Pons (tissue), 1 donor: ENCODE measurements at regions not wholly inside any gene's neighbourhood (a gene's known extent, or its start where the extent isn't known, plus 50 kb on each side); places are given as distances from the start of the nearest gene placed in this dataset.
"Not testable (repeated sequence)": the region's sequence is repeated elsewhere in the genome, so short reads cannot be mapped to it uniquely, and the experiment has no call there.

Source experiments
- DNase-seq: peaks from one replicate; pipeline ENCODE4 v3.0.0-alpha.2; 2016; ENCODE audit warnings: low spot score

- DNase-seq, result no peak
Measured at GRCh38 chr4:159829184-159829583, 726.3 kb downstream of the RAPGEF2 start.

GRCh38 chr4:159837071-159837470 is 734.2 kb downstream of the RAPGEF2 start:
- DNase-seq, result peak; percentile 77

GRCh38 chr4:159855731-159856130 is 752.9 kb downstream of the RAPGEF2 start:
- no peak for DNase-seq

DNA sequence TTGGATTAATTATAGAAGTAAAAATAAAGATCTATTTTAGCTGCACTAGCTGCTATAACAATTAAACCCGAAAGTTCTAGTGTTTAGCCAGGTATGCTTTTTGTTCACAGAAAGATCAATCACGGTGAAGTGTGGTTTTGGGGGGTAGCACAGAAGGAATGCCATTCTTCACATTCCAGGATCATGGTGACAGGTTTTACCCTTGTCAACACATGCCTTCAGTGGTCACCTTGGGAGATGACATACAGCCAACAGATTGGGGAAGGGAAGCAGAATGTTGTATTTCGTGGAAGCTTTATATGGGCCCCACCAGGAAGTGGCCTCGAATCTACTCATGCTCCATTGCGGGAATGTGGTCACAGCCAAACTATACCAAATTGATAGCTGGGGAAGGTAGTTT is 753.6 kb downstream of the RAPGEF2 start:
- no peak for DNase-seq

DNA sequence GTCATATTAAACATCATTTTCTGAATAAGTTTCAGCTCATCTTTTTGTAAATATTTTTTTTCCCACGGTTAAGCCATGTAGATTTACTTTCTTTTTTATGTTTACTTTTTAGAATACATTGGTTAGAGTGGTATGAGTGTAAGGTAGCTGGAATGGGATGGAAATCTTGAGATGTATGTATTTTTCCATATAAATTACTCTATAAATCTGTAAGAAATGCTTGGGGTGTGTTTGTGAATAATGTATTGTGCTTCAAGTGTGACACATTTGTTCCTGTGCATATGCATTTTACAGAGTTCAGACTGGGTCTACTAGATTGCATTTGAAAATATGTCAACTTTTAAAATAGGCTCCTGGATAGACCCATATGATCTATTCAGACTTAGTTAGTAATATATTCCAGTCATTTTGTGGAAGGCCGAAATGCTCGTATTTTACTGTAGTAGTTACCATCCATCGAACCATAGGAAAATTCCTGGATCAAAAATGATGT is 756.8 kb downstream of the RAPGEF2 start:
- DNase-seq, result no peak

DNA sequence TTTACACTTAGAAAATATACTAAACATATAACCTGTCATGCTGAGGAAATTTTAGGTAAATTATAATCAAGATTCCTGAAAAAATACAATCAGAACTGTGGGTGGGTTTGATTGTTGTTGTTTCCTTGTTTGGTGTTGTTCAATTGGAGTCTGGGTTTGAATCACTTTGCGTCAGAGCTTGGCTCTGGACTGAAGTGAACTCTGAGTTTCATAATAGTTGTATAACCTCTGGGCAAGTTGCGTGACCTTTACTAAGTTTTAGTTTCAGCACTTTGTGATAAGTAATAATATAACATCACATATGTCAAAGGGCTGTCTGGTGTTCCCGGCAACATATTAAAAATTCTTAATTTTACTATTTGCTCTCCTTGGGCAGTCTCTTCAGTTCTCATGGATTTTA is 758.1 kb downstream of the RAPGEF2 start:
- DNase-seq, result no peak

DNA sequence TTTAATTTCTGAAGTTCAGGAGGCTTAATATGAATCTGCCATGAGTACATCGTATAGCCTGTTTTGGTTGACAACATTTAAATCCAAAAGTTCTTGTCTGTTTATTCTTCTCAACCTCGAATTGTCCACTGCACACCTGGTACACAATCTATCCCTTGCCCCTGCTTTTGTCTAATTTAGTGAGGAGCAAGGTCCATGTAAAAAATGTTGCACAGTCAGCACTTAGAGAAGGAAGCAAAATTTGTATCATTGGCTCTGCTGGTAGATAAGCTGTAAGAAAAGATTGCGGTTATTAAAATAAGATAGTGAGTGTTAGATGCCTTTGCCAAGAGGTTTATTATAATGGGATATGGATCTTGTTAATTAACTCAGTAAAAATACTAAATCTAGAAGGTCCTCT is 761.5 kb downstream of the RAPGEF2 start:
- no peak for DNase-seq

DNA sequence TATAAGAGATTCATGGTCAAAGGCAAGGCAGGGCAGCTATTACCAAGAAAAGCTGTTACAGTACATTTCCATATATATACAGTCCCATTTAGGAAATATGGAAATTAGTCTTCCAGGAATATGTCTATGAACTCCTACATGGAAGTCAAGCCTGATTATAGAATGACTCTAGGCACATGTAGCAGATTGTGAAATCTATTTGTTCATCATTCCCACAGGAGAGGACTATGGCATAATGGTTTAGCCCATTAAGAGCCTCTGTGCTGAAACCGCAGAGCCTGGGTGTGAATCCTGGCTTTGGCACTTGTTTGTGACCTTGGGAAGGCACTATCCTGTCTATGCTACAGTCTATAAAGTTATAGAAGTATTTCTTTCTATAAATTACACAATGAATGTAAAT is 764.8 kb downstream of the RAPGEF2 start:
- no peak for DNase-seq

GRCh38 chr4:159868936-159869335 is 766.1 kb downstream of the RAPGEF2 start:
- DNase-seq, result not testable (repeated sequence)

- DNase-seq, result no peak
Measured at GRCh38 chr4:159871141-159871540, 768.3 kb downstream of the RAPGEF2 start.

DNA sequence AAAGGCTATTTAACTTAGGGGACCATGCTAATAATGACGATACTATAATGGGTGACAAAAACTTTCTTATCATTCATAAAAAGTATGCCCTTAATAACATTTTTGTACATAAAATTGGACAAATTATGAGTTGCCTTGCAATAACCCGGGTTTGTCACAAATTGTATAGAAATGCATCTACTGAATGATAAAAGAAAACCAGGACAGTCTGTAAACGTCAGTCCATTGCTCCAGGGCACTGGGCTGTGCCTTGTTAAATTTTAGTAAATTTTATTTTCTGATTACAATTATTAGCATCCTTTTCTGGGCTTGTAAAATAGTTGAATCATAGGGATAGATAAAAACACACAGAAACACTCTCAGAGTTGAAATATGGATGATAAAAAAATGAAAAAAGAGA is 778.3 kb downstream of the RAPGEF2 start:
- no peak for DNase-seq

DNA sequence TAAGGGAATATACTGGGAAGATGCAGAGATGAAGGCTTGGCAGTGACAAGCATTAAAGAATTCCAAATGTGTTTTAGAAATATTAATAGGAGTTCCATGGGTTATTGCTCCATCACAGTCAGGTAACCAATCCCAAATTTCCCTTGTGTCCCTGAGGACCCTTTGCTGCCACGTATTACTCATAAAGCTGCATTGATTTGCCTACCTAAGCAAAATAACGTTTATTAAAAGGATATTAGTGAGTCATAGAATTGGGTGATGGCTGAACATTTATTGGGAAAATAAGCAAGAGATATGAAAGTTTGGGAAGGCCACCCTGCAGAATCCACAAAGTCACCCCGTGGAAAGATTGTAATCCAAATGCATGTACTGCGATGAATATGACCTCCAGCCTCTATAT is 782.1 kb downstream of the RAPGEF2 start:
- no peak for DNase-seq

DNA sequence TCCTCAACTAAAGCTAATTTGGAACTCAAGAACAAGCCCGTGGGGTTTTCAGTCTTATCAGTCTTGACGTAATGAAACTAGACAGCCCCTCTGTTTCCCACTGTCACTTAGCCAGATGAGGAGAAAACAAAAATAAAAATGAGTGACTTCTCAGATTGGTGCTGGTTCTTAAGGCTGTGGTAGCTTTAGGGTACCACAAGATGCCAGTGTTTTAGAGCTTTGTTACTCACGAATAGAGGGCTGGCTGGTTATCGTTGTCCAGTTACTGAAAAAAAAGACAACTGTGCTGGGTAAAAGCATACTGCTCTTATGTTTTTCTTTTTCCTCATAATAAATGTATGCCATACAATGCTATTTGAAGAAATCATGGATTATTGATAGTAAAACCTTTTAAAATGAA is 796.7 kb downstream of the RAPGEF2 start:
- no peak for DNase-seq

GRCh38 chr4:159900562-159900961 is 797.7 kb downstream of the RAPGEF2 start:
- DNase-seq, result no peak

DNA sequence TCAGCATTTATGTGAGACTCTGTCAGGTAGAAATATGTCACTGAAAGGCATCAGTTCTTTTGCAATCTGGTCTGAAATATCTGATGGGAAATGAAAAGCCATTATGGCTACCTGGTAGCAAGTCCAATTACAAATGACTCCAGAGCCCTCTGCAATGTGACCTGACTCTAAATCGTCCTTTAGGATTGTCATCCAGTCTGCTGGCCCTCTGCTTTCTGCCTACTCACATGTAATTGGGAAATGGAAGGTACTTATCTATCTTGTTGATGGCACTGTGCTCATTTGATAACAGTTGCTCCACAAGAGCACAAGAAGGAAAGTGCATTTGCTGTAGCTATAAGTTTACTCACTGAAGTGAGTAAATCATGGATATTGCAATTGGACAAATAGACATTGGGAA is 799.8 kb downstream of the RAPGEF2 start:
- no peak for DNase-seq

DNA sequence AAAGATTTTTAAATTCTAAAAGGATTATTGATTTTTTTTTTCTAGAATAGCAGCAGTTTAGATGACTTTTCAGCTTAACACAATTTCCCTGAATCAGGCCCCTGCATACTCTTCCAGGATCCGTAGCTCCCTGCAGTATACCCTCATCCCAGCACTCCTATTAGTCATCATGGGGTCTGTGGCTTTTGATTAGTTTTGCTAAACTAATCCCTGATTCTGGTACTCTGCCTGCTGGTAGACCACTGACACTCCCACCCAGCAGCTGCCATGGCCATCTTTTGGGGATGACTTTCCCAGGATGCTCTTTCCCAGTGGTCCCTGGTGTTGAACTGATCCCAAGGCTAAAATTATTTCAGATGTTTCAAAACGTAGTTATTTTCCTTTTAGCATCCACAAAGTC is 802.0 kb downstream of the RAPGEF2 start:
- DNase-seq, result no peak

- no peak for DNase-seq
Measured at GRCh38 chr4:159906051-159906450, 803.2 kb downstream of the RAPGEF2 start.

GRCh38 chr4:159906517-159906916 is 803.6 kb downstream of the RAPGEF2 start:
- DNase-seq, result no peak

GRCh38 chr4:159910721-159911120 is 807.8 kb downstream of the RAPGEF2 start:
- DNase-seq, result no peak

GRCh38 chr4:159922119-159922518 is 819.2 kb downstream of the RAPGEF2 start:
- no peak for DNase-seq

DNA sequence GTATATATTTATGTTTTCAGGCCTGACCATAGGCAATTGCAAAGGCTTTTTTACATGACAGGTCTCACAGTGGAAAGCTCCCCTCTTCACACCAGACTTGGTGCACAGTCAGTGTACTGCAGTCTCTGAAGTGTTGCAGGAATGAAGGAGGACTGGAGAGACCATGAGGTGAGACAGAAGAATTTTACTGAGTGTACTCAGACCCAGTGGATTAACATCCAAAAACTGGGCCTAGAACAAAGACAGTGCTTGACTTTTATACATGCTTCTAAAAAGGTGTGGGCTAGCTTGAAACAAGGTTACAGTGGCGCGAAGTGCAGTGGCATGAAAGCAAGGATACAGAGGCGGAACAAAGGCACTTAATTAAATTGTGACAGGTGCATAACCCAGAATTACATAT is 822.9 kb downstream of the RAPGEF2 start:
- DNase-seq, result no peak

- DNase-seq, result no peak
Measured at GRCh38 chr4:159926871-159927270, 824.0 kb downstream of the RAPGEF2 start.

DNA sequence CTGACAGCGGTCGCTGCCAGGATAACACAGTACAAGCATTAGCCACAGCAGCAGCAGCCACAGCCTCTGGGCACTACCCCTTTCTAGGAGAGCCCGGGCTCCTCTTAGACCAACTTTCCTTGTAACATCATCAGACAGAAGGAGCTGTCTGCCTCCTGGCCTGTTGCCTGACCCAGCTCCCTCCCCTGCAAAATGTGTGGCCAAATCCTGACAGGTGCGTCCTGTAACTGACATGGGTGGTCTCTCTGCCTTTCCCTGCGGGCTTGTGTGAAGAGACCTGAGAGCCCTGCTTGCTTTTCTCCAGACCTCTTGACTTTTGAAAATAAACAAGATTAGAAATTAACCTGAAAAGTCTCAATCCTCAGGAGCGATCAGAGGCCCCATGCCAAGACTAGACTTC is 824.9 kb downstream of the RAPGEF2 start:
- DNase-seq, result no peak

DNA sequence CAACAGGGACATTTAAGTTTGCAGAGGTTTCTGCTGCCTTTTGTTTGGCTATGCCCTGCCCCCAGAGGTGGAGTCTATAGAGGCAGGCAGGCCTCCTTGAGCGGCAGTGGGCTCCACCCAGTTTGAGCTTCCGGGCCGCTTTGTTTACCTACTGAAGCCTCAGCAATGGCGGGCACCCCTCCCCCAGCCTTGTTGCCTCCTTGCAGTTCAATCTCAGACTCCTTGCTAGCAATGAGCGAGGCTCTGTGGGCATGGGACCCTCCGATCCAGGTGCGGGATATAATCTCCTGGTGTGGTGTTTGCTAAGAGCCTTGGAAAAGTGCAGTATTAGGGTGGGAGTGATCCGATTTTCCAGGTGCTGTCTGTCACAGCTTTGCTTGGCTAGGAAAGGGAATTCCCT is 831.7 kb downstream of the RAPGEF2 start:
- not testable (repeated sequence) for DNase-seq

GRCh38 chr4:159937595-159937994 is 834.7 kb downstream of the RAPGEF2 start:
- no peak for DNase-seq
